ENCODE measurements at regions not wholly inside any gene's neighbourhood (a gene's known extent, or its start where the extent isn't known, plus 50 kb on each side); places are given as distances from the start of the nearest gene placed in this dataset.
"Not testable (repeated sequence)": the region's sequence is repeated elsewhere in the genome, so short reads cannot be mapped to it uniquely, and the experiment has no call there.

DNA sequence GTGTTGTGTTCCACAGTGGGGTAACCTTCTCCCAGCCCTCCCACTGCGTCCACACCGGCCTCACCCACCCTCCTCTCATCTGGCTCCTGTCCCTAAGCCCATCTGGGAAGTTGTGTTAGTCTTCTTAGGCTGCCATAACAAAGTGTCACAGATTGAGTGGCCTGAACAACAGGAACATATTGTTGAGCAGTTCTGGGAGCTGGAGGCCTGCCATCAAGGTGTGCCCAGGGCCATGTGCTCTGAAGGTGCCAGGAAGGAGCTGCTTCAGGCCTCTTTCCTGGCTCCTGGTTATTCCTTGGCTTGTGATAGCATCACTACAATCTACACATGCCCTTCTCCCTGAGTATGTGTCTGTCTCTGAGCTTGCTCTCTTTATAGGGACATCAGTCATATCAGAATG, 327.6 kb upstream of the COBL start:
- DNase-seq, result no peak

GRCh38 chr7:51640841-51641240, 324.2 kb upstream of the COBL start:
- no peak for DNase-seq

DNA sequence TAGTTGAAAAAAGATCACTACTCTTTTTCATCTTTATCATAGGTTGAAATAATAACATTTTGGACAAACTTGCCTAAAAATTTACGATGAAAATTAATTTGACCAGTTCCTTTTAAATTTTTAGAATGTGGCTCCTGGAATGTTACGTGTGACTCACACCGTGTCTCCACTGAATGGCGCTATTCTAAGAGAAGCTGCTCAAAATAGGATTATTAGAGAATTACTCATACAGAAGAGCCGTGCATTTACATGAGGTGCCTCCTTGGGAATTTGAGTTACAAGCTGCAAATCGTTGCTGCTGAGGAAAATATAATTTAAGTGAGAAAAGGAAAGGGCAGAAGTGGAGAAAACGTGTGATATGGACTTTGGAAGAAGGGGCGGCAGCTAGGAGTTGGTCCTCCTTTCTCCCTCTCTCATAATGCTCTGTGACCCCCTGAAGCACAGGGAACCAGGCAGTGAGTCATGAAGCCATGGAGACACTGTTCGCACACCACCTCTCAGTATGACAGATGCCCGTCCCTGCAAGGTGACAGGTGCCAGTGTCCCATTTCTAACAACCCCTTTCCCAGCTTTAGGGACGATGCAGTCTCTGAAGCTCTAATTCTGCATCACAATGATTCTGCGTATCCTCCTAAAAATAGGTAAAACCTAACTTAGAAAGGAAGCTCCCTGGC, 323.2 kb upstream of the COBL start:
- no peak for DNase-seq

GRCh38 chr7:51636503-51636902, 319.9 kb upstream of the COBL start:
- no peak for DNase-seq

GRCh38 chr7:51635775-51636174, 319.2 kb upstream of the COBL start:
- no peak for DNase-seq

DNA sequence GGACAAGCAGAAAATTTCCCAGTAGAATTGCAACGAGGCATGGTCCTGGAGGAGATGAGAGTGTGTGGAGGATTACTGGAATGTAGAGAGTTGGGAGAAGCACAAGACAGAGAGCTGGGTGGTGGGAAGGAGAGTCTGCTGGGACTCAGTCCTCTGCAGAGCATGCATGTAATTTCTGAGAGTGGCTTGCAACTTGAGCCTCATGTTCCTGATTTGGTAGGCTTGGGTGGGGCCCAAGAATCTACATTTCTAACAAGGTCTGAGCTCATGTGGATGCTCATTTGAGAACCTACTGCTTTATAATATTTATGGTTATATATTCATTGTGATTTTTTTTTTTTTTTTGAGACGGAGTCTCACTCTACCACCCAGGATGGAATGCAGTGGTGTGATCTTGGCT, 317.9 kb upstream of the COBL start:
- DNase-seq, result no peak

GRCh38 chr7:51634025-51634424, 317.4 kb upstream of the COBL start:
- DNase-seq, result no peak

- DNase-seq, result no peak
Measured at GRCh38 chr7:51633596-51633995, 317.0 kb upstream of the COBL start.

DNA sequence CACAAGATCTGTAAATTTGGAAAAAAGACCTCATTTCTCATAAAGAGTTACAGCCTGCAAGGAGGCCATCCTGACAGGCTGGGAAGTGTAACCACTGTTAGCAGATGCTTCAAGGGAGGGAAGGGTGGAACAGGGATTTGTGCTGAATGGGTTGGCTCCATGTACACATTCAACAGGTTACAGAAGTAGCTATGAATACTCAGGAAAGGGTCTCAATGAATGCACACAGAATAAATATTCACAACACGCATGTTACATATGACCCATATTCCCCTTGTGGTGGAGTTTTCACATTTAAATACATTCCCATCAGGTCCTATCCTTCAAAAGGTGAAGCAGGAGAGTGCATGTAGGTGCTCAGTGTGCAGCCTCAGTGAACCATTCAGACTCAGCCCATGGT, 316.4 kb upstream of the COBL start:
- no peak for DNase-seq

GRCh38 chr7:51630933-51631332, 314.3 kb upstream of the COBL start:
- DNase-seq, result no peak

GRCh38 chr7:51629206-51629605, 312.6 kb upstream of the COBL start:
- DNase-seq, result no peak

DNA sequence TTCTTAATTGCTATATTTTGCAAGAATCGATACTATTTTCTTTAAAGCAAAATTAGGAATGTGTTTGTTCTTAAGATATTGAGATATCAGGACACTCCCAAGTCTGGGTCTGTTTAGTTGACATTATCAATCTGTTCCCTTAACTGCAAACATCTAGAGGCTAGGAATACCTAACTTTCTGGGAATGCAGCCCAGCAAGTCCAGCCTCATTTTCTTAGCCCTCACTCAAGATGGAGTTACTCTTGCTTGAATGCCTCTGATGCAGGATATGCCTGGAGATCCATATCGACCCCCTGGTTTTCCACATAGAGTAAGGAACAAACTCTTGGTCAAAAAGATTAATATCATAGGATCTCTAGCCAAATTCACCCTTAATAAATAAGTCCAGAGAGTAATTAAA, 305.3 kb upstream of the COBL start:
- DNase-seq, result no peak

GRCh38 chr7:51620706-51621105, 304.1 kb upstream of the COBL start:
- DNase-seq, result no peak

GRCh38 chr7:51619880-51620279, 303.3 kb upstream of the COBL start:
- no peak for DNase-seq

DNA sequence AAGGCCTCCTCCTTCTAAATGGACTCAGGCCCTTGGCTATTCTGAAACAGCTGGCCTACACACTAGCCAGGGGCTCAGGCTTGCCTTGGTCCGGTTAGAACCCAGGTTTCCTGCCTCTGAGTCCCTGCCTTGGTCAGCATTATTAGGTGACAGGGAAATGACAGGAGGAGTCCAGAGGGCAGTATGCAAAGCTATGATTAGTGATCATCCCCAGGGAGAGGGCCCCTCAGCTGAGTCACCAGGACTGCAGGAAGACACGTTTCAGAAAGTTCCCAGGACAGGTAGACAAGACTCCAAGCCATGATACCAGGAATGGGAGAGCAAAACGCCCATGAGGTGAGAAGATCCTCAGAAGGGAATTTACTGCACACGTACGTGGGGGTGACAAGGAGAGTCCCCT, 301.1 kb upstream of the COBL start:
- DNase-seq, result no peak

GRCh38 chr7:51613911-51614357, 297.3 kb upstream of the COBL start:
- DNase-seq, result no peak

- no peak for DNase-seq
Measured at GRCh38 chr7:51611937-51612336, 295.3 kb upstream of the COBL start.

DNA sequence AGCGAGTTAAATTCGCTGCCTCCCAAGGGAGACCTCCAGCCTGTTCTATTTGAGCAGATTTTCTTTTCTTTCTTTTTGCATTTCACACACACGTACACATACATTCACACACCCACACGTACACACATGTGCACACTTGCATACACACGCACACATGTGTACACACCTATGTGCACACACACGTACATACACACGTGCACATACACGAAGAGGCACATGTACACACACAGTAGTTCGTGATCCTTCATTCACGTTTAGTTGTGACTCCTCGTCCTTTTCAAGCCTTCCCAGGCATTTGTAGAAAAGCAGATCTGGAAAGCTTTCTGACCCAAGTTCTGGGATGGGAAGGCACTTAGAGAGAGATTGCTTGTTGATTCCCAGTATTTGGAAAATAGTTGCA, 290.8 kb upstream of the COBL start:
- DNase-seq, result no peak

DNA sequence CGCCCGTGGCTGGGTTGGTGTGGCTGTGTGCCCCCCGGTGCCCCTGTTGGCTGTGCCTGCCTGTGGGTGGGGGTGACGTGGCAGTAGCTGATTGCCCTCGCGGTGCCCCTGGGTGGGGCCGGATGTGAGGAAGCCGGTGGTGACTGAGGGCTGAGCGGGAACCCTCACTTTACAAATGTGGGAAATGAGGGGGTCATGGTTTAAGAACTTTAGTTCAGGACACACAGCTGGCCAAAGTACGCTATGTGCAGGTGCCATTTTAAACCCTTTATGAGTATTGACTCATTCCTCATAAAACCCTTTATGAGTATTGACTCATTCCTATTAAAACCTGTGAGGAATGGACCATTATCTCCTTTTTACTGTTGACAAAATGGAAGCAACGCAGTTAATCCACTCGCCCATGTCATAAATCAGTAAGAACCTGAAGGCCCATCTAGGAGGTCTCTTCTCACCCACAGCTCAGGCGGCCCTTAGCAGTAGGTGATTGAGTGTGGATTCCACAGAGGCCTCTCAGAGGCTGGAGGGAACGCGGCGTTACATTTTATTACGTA, 290.1 kb upstream of the COBL start:
- no peak for DNase-seq

DNA sequence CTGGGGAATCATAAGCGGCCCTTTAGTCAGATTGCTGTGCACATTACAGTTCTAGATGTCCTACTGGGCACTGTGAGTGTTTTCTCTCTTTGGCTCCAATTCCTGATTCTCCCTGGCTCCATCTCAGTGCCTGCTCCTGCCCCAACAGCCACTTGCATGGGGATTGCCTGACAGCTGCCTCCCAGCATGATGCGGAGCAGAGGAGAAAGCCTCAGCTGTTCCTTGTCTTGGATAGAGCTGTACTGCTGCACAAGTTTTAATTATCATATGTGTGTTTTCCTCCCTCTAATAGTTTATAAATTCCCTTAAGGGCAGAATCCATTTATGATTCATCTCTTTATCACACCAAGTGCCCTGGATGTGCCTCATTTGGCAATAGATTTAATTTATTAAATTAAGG, 285.8 kb upstream of the COBL start:
- DNase-seq, result no peak

DNA sequence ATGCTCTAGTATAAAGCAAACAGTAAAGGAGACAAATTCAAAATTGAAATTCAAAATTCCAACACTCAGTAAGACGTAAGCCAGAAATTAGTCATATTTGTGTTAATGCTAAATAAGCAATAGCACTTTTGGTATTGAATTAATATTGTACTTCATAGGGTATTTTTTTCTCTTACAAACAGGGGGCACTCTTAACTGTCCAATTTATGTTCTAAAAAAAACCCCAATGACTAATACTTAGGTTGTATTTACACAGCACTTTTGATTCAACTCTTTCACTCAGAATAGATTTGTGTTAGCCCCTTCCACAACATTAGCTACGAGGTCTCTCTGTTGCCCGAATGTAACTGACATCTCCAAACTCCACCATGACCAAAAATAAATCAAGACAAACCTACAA, 284.9 kb upstream of the COBL start:
- no peak for DNase-seq

GRCh38 chr7:51599935-51600334, 283.3 kb upstream of the COBL start:
- not testable (repeated sequence) for DNase-seq

GRCh38 chr7:51593628-51594027, 277.0 kb upstream of the COBL start:
- DNase-seq, result no peak

DNA sequence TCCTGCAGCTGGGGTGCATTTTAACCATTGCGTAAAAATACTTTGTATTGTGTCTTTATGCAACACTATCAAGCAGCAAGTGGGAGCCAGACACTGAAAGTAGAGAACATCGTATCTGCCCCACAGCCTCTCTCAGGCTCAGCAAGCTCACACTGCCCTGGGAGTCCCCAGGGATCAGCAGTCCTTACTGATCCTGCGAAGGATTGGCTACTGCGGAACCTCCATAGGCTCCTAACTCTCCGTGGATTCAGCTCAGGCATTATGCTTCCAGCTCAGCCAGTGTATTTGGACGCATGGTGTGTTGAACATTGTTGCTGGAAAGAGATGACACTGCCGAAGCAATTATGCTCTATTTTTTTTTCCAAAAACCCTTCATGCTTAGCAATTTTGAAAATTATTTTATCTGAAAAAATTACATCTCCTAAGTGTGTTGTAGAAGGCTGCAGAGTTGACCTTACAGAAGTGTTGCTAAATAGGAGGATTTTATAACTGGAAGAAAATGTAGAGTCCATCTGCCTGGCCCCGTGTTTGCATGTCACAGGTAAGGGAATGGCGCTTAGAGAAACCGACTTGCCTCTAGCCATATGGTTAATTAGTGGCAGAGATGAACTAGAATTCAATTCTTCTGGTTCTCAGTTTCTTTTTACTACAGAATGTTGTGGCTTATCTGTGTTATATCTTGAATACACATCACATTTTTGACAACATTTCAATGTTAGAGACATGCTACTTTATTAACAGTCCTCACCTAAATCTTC, 276.4 kb upstream of the COBL start:
- DNase-seq, result no peak

Measured in CD4-positive, alpha-beta T cell treated with Interferon alpha-2 for 1 hour (primary cell).